Peyer's patch (tissue), 4 donors: ENCODE measurements at regions not wholly inside any gene's neighbourhood (a gene's known extent, or its start where the extent isn't known, plus 50 kb on each side); places are given as distances from the start of the nearest gene placed in this dataset.

ENCODE experiments used
- CTCF ChIP-seq, 6 experiments: fragments of 450-650 bp in 4 of 6; fragments of 200-600 bp in 2 of 6; sonication (generic) in 1 of 6; IDR thresholded peaks; one replicate each; pipeline ENCODE4 v1.5.1; 2017 to 2019; ENCODE audit warnings: antibody characterized with exemption in 6 of 6, mild to moderate bottlenecking in 3 of 6, moderate library complexity in 1 of 6
- POLR2A ChIP-seq, 2 donors: fragments of 450-650 bp; IDR thresholded peaks; one replicate each; pipeline ENCODE4 v1.5.1; 2017; ENCODE audit warnings: antibody characterized with exemption in 2 of 2, mild to moderate bottlenecking in 2 of 2, moderate library complexity in 2 of 2

DNA sequence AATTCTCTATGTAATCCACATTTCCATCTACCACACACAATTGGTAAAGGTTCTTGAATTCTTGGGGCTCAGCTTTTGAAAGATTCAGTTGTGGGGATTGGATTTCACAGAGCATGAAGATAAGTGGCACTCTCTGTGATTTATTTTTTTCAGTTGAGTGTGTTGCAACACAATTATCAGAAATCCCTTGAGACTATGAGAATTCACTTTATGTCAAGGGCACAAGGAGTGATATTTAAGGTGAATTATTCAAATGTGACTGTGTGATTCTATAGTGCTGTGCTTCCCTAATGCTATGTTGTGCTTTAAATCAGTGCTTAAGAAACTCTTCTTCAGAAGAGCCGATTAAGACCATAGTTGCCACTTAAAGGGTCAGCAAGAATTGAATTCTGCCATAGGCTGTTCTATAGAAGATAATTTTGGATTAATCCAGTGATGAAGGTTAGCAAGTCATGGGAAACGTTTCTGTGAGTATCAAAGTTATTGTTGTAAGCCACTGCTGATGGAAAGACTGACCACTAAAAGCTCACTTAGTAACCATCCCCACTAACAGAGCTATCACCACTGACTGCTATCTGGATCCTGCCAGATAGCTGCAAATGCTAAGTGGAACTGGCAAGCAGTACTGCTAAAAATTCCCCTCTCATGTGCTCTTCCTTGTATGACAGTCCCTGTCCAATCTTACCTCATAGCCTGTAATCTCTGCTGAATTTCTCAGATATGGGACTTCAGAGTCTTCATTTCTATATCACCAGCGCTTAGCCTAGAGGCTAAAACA lies 134.0 kb upstream of the SEMA3D start:
- no peak for TF ChIP-seq POLR2A (IDR thresholded peaks at IDR 0.05)
- TF ChIP-seq CTCF (IDR thresholded peaks at IDR 0.05), result no peak
